ENCODE measurements at regions not wholly inside any gene's neighbourhood (a gene's known extent, or its start where the extent isn't known, plus 50 kb on each side); places are given as distances from the start of the nearest gene placed in this dataset.

GRCh38 chr15:25240461-25241021 lies 198.3 kb downstream of the UBE3A start:
- TF ChIP-seq CTCF (IDR thresholded peaks at IDR 0.05) (no peak), POLR2A (IDR thresholded peaks at IDR 0.05) (no peak)

Measured in uterus (tissue), 2 donors.